GM12878 (cell line): ENCODE measurements at regions not wholly inside any gene's neighbourhood (a gene's known extent, or its start where the extent isn't known, plus 50 kb on each side); places are given as distances from the start of the nearest gene placed in this dataset.

Source experiments
- BCLAF1 ChIP-seq: fragments of 450-650 bp; IDR thresholded peaks from 2 replicates; pipeline ENCODE4 v1.6.1; 2017; ENCODE audit warnings: antibody characterized with exemption, mild to moderate bottlenecking, moderate library complexity
- BMI1 ChIP-seq: fragments of 450-650 bp; IDR thresholded peaks from 2 replicates; pipeline ENCODE4 v1.6.1; 2016; ENCODE audit warnings: mild to moderate bottlenecking, moderate library complexity, borderline replicate concordance
- E2F8 ChIP-seq: fragments of 450-650 bp; IDR thresholded peaks from 2 replicates; pipeline ENCODE4 v1.6.1; 2018; ENCODE audit warnings: mild to moderate bottlenecking, low read depth, moderate library complexity; ENCODE audit not compliant: partially characterized antibody
- FOXK2 ChIP-seq: fragments of 450-650 bp; IDR thresholded peaks from 2 replicates; pipeline ENCODE4 v1.6.1; 2017; ENCODE audit warnings: mild to moderate bottlenecking, moderate library complexity
- GABPA ChIP-seq: IDR thresholded peaks from 2 replicates; pipeline ENCODE4 v1.6.1; 2014; ENCODE audit warnings: antibody characterized with exemption, low read depth, mild to moderate bottlenecking, inconsistent platforms
- GATAD2B ChIP-seq: fragments of 450-650 bp; conservative IDR thresholded peaks from 2 replicates; pipeline ENCODE4 v1.6.1; 2017; ENCODE audit warnings: low read depth, mild to moderate bottlenecking, moderate library complexity
- JUNB ChIP-seq: IDR thresholded peaks from 2 replicates; pipeline ENCODE4 v1.6.1; 2016; ENCODE audit warnings: antibody characterized with exemption, mild to moderate bottlenecking
- MAX ChIP-seq: IDR thresholded peaks from 2 replicates; pipeline ENCODE4 v1.6.1; 2012; ENCODE audit warnings: low read depth, low read length, improper control_type of control experiment
- MEF2B ChIP-seq: fragments of 450-650 bp; IDR thresholded peaks from 2 replicates; pipeline ENCODE4 v1.6.1; 2018; ENCODE audit warnings: mild to moderate bottlenecking, moderate library complexity; ENCODE audit not compliant: partially characterized antibody, poor library complexity, severe bottlenecking
- SIN3A ChIP-seq: IDR thresholded peaks from 2 replicates; pipeline ENCODE4 v1.6.1; 2012; ENCODE audit warnings: low read depth, low read length, improper control_type of control experiment
- STAT3 ChIP-seq: IDR thresholded peaks from 2 replicates; pipeline ENCODE4 v1.6.1; 2011; ENCODE audit warnings: low read depth, low read length, improper control_type of control experiment
- ZNF207 ChIP-seq: fragments of 450-650 bp; IDR thresholded peaks from 2 replicates; pipeline ENCODE4 v1.6.1; 2014; ENCODE audit warnings: antibody characterized with exemption, mild to moderate bottlenecking, borderline replicate concordance

- TF ChIP-seq E2F8: no peak
- no peak for TF ChIP-seq ZNF207
- no peak for TF ChIP-seq MAX
- TF ChIP-seq SIN3A: no peak
- no peak for TF ChIP-seq BMI1
- TF ChIP-seq FOXK2: no peak
- no peak for TF ChIP-seq GATAD2B
- TF ChIP-seq STAT3: no peak
- no peak for TF ChIP-seq BCLAF1
- TF ChIP-seq GABPA: no peak
- no peak for TF ChIP-seq MEF2B
- TF ChIP-seq JUNB: no peak
Observed at GRCh38 chr22:49593509-49593908, 234.2 kb downstream of the BRD1 start (continued).
